DOHH2 (cell line): ENCODE measurements at regions not wholly inside any gene's neighbourhood (a gene's known extent, or its start where the extent isn't known, plus 50 kb on each side); places are given as distances from the start of the nearest gene placed in this dataset.

Source experiments
- H3F3A ChIP-seq: fragments of 200-600 bp; sonication (generic), shearing (Covaris generic); 2 replicates; pipeline ENCODE4 v1.6.0; 2016; ENCODE audit warnings: antibody characterized with exemption, mild to moderate bottlenecking; ENCODE audit not compliant: control insufficient read depth, insufficient read depth
- H3K27ac ChIP-seq: fragments of 200-600 bp; sonication (generic); 2 replicates; pipeline ENCODE4 v1.5.1; 2014; ENCODE audit warnings: low read depth, mild to moderate bottlenecking, low read length, moderate library complexity
- H3K27me3 ChIP-seq: fragments of 200-600 bp; sonication (generic); 2 replicates; pipeline ENCODE4 v1.6.1; 2014; ENCODE audit warnings: mild to moderate bottlenecking, low read length, mixed read lengths; ENCODE audit not compliant: control insufficient read depth
- H3K36me3 ChIP-seq: fragments of 200-600 bp; sonication (generic); 2 replicates; pipeline ENCODE4 v1.6.1; 2014; ENCODE audit warnings: mild to moderate bottlenecking, low read length, moderate library complexity, mixed read lengths; ENCODE audit not compliant: control insufficient read depth
- H3K4me1 ChIP-seq: fragments of 200-600 bp; sonication (generic); 2 replicates; pipeline ENCODE4 v1.6.1; 2014; ENCODE audit warnings: mild to moderate bottlenecking, low read length, mixed read lengths; ENCODE audit not compliant: control insufficient read depth
- H3K4me2 ChIP-seq: fragments of 200-600 bp; sonication (generic); 2 replicates; pipeline ENCODE4 v1.6.0; 2014; ENCODE audit warnings: mild to moderate bottlenecking, low read length, moderate library complexity
- H3K4me3 ChIP-seq: fragments of 200-600 bp; sonication (generic); 2 replicates; pipeline ENCODE4 v1.5.1; 2014; ENCODE audit warnings: mild to moderate bottlenecking, low read length, mixed read lengths
- H3K79me2 ChIP-seq: fragments of 200-600 bp; sonication (generic); 2 replicates; pipeline ENCODE4 v1.6.1; 2014; ENCODE audit warnings: mild to moderate bottlenecking, low read length, mixed read lengths; ENCODE audit not compliant: control insufficient read depth
- H3K9me2 ChIP-seq: fragments of 200-600 bp; sonication (generic); replicated peaks from 2 replicates; pipeline ENCODE4 v1.6.1; 2014; ENCODE audit warnings: mild to moderate bottlenecking, low read length, mixed read lengths; ENCODE audit not compliant: control insufficient read depth
- H3K9me3 ChIP-seq: fragments of 200-600 bp; sonication (generic); 2 replicates; pipeline ENCODE4 v1.6.1; 2014; ENCODE audit warnings: antibody characterized with exemption, low read length, mixed read lengths; ENCODE audit not compliant: control insufficient read depth, insufficient read depth
- H4K20me1 ChIP-seq: fragments of 200-600 bp; sonication (generic); 2 replicates; pipeline ENCODE4 v1.6.0; 2014; ENCODE audit warnings: low read depth, mild to moderate bottlenecking, antibody characterized with exemption, low read length, moderate library complexity; ENCODE audit not compliant: control insufficient read depth, insufficient read depth
- CTCF ChIP-seq: fragments of 200-600 bp; sonication (generic); IDR thresholded peaks from one replicate; pipeline ENCODE4 v1.5.1; 2014; ENCODE audit warnings: antibody characterized with exemption, mild to moderate bottlenecking, low read depth, low read length; ENCODE audit not compliant: poor library complexity, severe bottlenecking
- EZH2phosphoT487 ChIP-seq: fragments of 200-600 bp; sonication (generic); IDR thresholded peaks from 2 replicates; pipeline ENCODE4 v1.6.1; 2017; ENCODE audit warnings: borderline replicate concordance, mild to moderate bottlenecking, antibody characterized with exemption, low read length, moderate library complexity, mixed read lengths

GRCh38 chr12:108454539-108455139, 60.4 kb upstream of the FICD start:
- H3K36me3 ChIP-seq: no peaks in the 10 kb centered on the region
- no peaks in the 10 kb centered on the region for H4K20me1 ChIP-seq
- no peak overlapping the region for H3K27ac ChIP-seq
- no peaks in the 10 kb centered on the region for H3K9me3 ChIP-seq
- H3K4me2 ChIP-seq: no peak overlapping the region
- TF ChIP-seq EZH2phosphoT487 (no peak), CTCF (no peak)
- peaks cover 15% of the 10 kb centered on the region for H3K27me3 ChIP-seq
- no peak overlapping the region for H3K4me3 ChIP-seq
- no peaks in the 10 kb centered on the region for H3K4me1 ChIP-seq
- H3F3A ChIP-seq: no peaks in the 10 kb centered on the region
- no peaks in the 10 kb centered on the region for H3K9me2 ChIP-seq
- no peaks in the 10 kb centered on the region for H3K79me2 ChIP-seq

- H3K79me2 ChIP-seq: no peaks in the 10 kb centered on the region
- no peak overlapping the region for H3K27ac ChIP-seq
- no peaks in the 10 kb centered on the region for H3F3A ChIP-seq
- no peak overlapping the region for H3K4me3 ChIP-seq
- no peaks in the 10 kb centered on the region for H3K9me3 ChIP-seq
- TF ChIP-seq CTCF (no peak), EZH2phosphoT487 (no peak)
- peaks cover 14% of the 10 kb centered on the region for H3K27me3 ChIP-seq
- no peaks in the 10 kb centered on the region for H3K36me3 ChIP-seq
- no peaks in the 10 kb centered on the region for H4K20me1 ChIP-seq
- no peak overlapping the region for H3K4me2 ChIP-seq
- H3K9me2 ChIP-seq: no peaks in the 10 kb centered on the region
- no peaks in the 10 kb centered on the region for H3K4me1 ChIP-seq
These were observed 65.6 kb upstream of the FICD start for GRCh38 chr12:108449478-108449877.

- Histone ChIP-seq H3K4me1 (no peaks in the 10 kb centered on the region), H3K27ac (no peak overlapping the region), H3K9me3 (no peaks in the 10 kb centered on the region), H3K27me3 (peaks cover 9% of the 10 kb centered on the region), H3K36me3 (no peaks in the 10 kb centered on the region), H3K4me3 (no peak overlapping the region), H3F3A (no peaks in the 10 kb centered on the region), H3K9me2 (no peaks in the 10 kb centered on the region), H3K4me2 (no peak overlapping the region), H3K79me2 (no peaks in the 10 kb centered on the region), H4K20me1 (no peaks in the 10 kb centered on the region)
- no peak for TF ChIP-seq CTCF
- no peak for TF ChIP-seq EZH2phosphoT487
These were observed 66.8 kb upstream of the FICD start for GRCh38 chr12:108448246-108448645.
